HG02870 (cell line): ENCODE measurements at regions not wholly inside any gene's neighbourhood (a gene's known extent, or its start where the extent isn't known, plus 50 kb on each side); places are given as distances from the start of the nearest gene placed in this dataset.
"Not testable (repeated sequence)": the region's sequence is repeated elsewhere in the genome, so short reads cannot be mapped to it uniquely, and the experiment has no call there.

Source experiments
- ATAC-seq: cut with Tn5 transposase; IDR thresholded peaks from one replicate; pipeline ENCODE4 v1.9.1; 2021; ENCODE audit warnings: mild to moderate bottlenecking, moderate library complexity; ENCODE audit not compliant: unreplicated experiment

DNA sequence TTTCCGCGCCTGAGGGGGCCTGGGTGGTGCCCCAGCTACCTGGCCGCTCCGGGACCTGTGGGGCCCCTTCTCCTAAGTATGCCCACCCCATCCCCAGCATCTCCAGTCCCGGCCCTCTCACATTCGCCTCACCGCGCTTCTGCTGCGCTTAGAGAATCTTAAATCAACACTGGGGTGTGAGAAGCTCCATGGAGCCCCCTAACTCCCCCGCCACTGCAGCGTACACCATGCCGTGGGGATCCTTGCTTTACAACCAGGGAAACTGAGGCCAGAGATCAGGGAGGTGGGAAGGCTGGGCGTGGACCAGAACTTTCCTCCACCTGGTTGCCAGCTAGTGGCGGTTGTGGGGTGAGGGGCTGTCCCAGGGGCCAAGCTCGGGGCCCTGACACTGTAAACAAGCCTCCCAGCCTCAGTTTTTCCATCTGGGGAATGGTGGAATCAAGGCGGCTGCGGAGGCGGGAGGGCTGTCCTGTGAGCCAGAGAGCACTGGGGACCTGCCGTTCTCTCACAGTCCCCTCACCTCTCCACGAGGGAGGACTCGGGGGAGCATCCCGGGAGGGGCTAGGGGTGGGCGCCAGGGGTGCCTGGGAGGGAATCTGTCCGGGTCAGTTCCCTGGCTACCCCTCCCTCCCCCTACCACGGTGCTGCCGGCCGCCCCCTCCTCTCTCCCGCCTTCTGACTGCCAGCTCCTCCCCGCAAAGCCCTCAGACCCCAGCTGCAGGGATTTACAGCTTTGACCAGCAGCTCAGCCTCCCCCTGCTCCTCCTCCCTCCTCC lies 161.2 kb downstream of the C9orf50 start:
- no peak for ATAC-seq

DNA sequence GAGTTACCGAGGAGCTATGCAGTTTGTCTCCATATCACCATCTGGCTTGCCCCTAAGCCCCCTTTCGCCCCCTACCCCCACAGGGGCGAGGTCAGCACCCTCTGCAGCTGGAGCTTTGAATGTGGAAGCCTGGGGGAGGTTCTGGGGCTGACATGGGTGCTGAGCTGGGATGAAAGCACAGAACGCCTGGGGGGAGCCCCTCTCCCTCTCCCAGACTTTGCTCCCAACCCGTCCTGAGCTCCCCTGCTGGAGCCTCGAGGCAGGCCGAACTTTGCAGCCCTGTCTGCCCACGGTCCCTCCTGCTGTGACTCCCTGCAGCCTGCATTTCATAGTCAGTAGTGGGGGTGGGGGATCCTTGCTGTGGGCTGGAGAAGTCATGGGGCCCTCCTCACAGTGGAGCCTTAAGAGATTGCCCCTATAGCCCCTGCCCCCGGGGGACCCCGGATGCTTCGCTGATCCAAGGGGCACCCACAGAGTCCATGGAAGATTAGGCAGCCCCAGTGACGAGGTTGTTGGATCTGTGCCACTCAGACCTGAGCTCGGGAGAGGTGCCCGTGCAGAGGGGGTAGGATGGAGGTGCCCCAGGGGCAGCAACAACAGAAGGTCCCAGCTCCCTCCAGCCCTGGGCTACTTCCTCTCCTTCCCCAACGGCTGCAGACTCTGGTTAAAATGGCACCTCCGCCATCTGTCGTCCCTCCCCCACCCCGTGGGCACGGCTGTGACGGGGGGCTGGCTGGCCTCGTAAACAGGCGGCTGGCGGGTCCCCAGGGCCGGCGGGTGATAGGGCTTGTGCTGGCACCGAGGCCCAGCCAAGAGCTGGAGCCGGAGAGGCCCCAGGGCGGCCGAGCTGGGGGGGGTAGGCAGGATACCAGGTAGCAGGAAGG lies 162.0 kb downstream of the C9orf50 start:
- no peak for ATAC-seq

DNA sequence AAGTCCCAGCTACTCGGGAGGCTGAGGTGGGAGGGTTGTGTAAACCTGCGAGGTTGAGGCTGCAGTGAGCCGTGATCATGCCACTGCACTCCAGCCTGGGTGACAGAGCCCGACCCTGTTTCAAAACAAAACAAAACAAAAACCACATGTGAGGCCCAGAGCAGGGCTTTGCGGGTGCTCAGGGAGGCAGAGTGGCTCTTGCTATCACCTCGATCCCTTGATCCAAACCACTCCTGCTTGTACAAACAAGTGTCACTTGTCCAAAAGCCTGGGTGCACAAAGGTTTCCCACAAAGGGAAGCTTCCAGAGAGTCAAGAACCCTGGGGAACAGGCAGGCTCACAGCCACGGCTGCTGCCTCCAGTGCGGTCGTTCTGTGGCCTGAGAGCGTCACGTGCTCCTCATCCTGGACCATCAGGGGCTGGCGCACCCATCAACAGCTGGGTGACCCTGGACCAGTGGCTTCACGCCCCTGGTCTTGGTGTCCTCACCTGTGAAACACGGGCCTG lies 162.7 kb downstream of the C9orf50 start:
- ATAC-seq = no peak

DNA sequence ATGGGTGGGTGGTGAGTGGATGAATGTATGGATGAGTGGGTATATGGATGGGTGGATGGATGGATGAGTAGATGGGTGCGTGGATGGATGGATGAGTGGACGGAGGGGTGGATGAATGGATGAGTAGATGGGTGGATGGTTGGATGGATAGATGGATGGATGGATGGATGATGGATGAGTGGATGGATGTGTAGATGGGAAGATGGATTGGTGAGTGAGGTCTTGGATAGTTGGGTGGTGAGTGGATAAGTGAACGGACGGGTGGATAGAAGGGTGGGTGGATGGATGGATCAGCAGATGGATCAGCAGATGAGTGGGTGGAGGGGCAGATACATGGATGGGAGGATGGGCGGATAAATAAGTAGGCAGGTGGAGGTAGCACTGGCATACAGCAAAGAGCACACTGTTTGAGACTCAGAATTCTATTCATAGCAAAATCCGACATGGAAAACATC lies 163.5 kb downstream of the C9orf50 start:
- ATAC-seq = no peak

DNA sequence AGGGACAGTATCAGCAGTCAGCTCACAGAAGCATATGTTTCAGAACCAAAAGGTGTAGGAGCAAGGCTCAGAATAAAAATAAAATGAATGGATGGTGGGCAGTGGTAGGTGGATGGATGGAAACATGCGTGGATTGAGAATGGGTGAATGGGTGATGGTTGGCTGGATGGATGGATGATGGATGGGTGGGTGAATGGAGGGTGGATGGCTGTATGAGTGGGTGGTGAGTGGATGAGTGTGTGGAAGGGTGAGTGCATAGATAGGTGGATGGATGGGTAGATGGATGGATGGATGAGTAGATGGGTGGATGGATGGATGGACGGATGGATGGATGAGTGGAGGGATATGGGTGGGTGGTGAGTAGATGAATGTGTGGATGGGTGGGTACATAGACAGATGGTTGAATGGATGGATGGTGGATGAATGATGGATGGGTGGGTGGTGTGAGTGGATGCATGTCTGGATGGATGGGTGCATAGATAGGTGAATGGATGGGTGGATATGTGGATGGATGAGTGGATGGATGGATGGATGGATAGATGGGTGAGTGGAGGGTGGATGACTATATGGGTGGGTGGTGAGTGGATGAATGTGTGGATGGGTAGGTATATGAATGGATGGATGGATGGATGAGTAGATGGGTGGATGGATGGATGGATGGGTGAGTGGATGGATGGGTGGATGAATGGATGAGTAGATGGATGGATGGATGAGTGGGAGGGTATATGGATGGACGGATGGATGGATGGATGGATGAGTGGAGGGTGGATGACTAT lies 164.2 kb downstream of the C9orf50 start:
- ATAC-seq = no peak

DNA sequence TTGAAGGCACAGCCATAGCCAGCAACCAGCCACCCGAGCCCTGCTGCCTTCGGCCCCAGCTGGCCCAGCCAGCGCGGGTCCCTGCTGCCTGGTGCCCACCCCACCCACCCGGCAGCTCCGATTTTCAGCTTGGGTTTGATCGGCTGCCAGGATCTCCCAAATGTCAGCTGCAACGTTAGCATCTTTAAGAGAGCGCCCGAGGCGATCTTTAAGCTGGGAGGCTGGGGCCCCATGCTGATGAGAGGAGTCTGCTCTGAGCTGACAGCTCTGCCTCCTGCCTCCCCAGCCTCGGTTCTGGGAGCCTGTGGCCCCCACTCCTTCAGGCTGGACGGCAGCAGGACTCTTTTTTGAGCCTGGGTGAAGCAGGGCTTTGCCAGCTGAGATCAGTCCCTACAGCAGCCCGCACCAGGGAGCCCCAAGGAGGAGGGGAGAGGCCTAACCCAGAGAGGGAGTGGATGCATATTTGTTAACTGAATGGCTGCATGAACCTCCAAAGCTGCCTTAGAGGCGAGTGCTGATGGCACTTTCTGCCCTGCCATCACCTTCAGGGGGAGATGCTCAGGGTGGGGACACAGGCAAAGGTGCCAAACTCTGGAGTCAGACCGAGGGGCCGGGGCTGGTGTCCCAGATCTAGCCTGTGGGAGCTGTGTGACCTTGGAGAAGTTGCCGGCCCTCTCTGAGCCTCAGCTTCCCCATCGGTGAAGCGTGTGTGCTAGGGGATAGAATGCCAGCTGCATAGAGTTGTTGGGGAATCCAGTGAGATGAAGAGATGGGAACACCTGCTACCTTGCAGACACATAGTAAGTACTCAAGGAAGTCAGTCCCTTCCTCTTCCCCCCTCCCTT lies 165.5 kb downstream of the C9orf50 start:
- ATAC-seq = no peak

DNA sequence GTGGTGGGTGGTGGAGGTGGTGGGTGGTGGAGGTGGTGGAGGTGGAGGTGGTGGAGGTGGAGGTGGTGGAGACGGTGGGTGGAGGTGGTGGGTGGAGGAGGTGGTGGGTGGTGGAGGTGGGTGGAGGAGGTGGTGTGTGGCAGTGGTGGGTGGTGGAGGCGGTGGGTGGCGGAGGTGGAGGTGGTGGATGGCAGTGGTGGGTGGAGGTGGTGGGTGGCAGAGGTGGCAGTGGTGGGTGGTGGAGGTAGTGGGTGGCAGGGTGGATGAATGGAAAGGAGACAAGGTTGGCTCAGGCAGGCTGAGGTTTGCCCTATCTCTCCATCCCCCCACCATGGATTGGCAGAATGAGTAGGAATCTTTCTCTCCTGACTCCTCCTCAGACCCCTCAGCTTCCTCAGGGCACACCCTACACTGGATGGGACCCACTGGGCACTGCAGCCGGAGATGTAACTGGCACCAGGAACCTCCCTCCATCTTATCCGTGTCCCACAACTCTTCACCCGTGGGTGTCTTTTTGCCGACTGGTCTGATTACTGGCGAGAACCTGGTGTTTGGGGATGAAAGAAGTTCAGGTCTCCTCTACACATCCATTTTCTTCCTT lies 166.3 kb downstream of the C9orf50 start:
- no peak for ATAC-seq

DNA sequence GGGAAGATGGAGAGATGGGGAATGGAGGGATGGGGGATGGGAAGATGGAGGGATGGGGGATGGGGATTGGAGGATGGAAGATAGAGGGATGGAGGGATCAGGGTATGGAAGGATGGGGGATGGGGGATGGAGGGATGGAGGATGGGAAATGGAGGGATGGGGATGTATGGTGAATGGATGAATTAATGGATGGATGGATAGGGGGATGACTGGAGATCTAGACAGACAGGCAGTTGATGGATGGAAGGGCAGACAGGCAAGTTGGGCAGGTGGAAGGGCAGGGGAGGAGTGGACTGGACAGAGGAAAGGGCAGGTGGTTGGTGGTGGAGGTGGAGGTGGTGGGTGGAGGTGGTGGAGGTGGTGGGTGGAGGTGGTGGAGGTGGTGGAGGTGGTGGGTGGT lies 167.2 kb downstream of the C9orf50 start:
- ATAC-seq = no peak

DNA sequence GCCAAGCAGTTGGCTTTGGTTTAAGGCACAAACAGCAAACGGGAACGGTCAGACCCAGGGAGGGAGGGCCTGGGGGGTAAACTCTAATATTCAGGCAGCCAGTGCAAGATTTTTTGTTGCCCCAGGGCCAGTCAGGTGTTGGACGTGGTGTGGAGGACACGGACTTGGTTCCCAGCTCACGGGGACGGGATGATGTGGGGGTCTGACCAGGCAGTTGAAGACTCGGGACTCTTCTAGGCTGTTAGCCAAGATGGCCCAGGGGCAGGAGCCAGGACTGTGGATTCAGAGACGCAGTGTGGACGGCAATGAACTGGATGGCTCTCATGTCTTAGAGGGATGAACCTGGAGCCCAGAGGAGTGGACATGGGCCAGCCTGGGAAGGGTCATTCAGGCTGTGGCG lies 169.2 kb downstream of the C9orf50 start:
- no peak for ATAC-seq

DNA sequence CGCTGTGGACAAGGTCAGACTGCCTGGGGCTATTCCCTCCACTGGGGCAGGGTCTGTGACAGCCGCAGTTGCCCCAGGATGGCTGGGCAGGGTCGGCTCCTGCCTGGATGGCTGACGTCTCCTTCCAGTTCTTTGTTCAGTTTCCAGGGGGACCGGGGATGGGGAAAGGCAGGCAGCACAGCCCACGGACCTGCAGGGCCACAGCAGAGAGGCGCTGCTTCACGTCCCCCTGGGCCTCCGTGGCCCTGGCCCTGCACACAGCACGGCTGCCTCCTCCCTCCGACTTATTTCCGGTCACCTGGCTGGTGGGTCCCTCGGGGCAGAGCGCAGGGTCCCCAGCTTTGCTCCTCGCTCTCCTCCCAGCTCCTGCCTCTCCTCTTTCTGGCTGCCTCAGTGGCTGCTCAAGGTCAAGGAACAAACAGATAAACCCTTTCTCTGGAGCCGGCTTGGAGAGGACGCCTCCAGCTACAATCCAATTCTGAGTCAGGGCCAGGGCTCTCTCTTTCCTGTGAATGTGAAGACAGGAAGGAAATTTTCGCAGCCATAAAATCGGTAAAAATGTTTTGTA lies 169.7 kb downstream of the C9orf50 start:
- no peak for ATAC-seq

DNA sequence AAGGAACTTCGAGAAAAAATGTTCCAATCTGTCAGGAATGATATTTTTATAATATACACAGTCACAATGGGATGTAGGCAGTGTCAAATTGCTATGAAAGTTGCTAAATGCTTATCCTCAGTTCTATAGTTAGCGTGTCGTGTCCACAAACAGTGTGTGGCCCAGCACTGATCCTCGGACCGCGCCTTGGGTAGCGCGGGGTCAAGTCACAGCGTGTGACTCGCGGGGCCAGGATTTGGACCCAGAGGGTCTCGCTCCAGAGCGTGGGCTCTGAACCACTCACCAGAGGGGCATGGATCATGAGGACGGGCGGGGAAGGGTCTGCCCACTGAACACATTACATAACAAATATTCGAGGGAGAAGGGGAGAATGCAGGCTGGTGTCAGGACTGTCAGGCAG lies 171.8 kb downstream of the C9orf50 start:
- no peak for ATAC-seq

DNA sequence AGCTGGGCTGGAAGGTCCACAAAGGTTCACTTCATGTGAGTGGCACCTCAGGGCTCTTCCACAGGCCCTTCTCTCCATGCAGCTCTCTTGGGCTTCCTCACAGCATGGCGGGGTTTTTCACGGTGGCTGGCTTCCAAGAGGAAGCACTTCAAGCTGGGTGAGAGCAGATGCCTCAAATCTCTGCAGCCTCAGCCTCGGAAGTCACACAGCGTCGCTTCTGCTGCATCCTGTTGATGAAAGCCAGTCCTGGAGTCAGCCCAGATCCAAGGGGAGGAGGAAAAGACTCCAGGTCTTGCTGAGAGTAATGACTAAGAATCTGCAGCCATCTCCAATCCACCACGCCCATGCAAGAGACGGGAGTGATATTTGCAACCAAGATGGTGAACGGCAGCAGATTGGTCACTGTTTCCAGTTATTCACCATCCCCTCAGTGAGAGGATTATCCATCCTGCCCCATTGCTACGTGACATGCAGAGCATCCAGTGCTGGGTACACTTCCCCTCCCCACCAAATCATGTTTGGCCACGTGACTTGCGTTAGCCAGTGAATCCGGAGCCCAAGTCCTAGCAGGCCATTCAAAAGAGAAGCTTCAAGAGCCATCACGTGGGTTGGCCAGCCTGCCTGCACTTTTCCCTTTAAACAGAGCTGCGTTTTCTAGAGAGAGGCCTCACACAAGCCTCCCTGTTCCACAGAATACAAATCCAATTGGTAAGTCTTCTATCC lies 173.9 kb downstream of the C9orf50 start:
- ATAC-seq = no peak

DNA sequence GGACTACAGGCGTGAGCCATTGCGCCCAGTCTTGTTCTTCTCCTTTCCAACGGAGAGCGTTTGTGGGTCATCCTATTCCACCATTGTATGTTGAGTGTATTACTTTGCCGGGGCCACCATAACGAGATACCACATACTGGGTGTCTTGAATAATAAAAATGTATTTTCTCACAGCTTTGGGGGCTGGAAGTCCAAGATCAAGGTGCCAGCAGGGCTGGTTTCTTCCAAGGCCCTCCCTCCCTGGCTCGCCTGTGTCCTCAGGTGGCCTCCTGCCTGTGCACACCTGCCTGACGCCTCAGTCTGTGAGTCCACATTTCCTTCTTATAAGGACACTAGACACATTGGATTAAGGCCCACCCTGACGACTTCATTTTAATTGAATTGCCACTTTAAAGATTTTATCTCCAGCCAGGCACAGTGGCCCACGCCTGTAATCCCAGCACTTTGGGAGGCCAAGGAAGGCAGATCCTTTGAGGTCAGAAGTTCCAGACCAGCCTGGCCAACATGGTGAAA lies 175.1 kb downstream of the C9orf50 start:
- no peak for ATAC-seq

DNA sequence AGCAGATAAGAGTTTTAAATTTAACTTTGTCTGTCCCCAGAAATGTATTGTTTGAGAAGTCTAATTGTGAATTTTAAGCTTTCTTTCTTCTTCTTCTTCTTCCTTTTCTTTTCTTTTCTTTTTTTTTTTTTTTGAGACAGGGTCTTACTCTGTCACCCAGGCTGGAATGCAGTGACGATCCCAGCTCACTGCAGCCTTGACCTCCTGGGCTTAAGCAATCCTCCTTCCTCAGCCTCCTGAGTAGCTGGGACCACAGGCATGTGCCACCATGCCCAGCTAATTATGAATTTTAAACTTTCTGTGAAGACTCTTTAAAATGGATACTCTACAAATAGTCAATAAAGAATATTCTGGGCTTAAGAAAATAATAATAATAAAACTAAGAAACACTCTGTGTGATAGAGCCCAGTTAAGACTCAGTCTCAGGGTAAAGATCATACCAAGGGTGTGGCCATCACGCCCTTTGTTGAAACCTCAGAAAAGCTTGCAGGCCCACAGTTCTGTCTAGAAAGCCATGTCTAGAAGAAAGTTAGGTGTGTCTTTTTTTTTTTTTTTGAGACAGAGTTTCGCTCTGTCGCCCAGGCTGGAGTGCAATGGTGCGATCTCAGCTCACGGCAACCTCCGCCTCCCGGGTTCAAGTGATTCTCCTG lies 177.3 kb downstream of the C9orf50 start:
- not testable (repeated sequence) for ATAC-seq

DNA sequence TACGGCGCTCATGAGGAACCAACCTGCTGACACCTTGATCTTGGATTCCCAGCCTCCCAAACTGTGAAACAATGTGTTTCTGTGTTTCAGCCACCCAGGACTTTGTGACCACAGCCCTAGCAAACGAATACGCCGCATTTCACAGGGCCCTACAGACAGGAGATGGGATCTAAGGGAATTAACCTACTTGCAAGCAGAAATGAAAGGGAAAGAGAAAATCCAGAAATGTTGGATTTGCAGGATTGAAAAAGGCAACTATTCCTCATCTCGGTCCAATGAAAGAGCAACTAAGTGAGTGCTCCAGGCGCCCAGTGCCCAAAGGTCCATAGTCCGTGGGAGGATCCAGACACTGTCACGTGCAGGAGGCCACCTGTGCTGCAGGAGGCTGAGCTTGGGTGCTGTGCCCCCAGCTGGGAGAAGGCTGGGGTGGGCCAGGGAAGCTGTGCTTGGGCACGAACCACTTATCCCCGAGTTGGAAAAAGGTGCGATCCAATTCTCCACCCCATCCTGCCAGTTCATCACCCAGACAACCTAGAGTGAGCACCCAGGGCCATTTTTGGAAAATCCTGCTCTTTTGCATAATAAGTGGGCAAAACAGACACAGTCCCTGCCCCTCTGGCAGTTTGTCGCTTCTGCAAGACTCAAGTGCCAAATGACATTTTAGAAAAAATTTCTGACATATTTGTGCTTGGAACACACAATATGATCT lies 177.9 kb downstream of the C9orf50 start:
- no peak for ATAC-seq

DNA sequence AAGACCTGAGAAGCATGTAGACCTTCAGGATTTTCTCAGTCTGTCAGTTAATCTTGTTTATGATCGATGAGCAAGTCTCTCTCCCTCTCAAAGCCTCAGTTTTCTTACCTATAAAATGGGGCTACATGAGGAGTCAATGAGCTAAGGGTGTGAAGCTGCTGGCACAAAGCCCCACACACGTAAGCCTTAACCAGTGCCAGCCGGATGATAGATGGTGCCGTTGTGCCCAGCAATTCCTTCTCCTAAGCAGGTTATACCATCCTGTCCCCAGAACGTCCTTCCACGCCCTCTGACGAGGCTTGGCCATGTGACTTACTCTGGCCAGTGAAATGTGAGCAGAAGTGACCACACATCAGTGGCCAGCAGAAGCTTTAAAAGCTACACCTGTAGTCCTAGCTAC lies 179.0 kb downstream of the C9orf50 start:
- no peak for ATAC-seq

DNA sequence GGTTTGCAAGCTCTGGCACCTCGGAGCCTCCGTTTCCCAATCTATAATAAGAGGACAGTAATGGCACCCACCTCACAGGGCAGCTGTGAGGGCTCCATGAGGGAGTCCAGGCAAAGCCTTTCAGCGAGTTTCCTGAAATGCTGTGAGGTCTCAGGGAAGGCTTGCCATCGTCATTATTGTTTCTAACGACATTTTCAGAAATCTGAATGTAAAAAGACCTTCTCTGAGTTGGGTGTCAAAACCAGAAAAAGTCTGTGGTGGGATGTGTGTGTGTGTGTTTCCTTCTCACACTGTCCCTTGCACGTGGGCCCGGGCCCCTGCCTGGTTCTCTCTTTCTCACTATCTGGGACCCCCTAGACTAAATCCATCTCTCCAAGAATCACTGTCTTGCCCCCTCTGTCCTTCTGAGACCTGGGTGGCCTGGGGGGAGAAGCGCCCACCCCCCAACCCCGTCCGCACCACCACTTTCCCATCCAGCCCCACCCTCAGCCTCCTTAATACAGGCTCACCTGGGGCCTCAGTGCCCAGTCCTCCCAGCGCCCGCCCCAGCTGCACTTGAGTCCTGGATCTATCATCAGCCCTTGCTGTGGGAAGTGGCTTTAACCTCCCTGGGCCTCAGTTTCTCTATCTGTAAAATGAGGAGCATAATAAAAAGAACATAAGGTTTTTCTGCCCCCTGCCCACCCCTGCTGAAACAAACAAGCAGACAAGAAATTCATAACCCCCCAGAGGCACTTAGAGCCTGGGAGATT lies 180.3 kb downstream of the C9orf50 start:
- ATAC-seq = no peak
